RPMI7951 (cell line): ENCODE measurements at regions not wholly inside any gene's neighbourhood (a gene's known extent, or its start where the extent isn't known, plus 50 kb on each side); places are given as distances from the start of the nearest gene placed in this dataset.
A peak's percentile ranks its signal among the peaks of the same experiment; 100 is the strongest.

Experiments used
- DNase-seq: peaks from one replicate; pipeline ENCODE4 v3.0.0-alpha.2; 2012; ENCODE audit warnings: low read depth

GRCh38 chr1:114342376-114342775, 168.6 kb downstream of the TRIM33 start:
- peak; percentile 23 for DNase-seq

- peak; percentile 65 for DNase-seq
Observed at GRCh38 chr1:114341856-114342255, 169.1 kb downstream of the TRIM33 start.

- DNase-seq, result no peak
Observed at GRCh38 chr1:114341299-114341698, 169.7 kb downstream of the TRIM33 start.

- no peak for DNase-seq
Observed at GRCh38 chr1:114340892-114341291, 170.1 kb downstream of the TRIM33 start.

GRCh38 chr1:114339379-114339778, 171.6 kb downstream of the TRIM33 start:
- no peak for DNase-seq

GRCh38 chr1:114338191-114338890, 172.7 kb downstream of the TRIM33 start:
- no peak for DNase-seq

- DNase-seq, result no peak
Observed at GRCh38 chr1:114337417-114337816, 173.6 kb downstream of the TRIM33 start.

GRCh38 chr1:114336360-114336759, 174.6 kb downstream of the TRIM33 start:
- DNase-seq, result no peak

GRCh38 chr1:114335273-114335672, 175.7 kb downstream of the TRIM33 start:
- no peak for DNase-seq

- DNase-seq, result no peak
Observed at GRCh38 chr1:114334297-114334696, 176.7 kb downstream of the TRIM33 start.

GRCh38 chr1:114333690-114334089, 177.3 kb downstream of the TRIM33 start:
- no peak for DNase-seq

- DNase-seq, result no peak
Observed at GRCh38 chr1:114331936-114332335, 178.3 kb upstream of the SYT6 start.

- DNase-seq, result no peak
Observed at GRCh38 chr1:114330451-114330983, 176.8 kb upstream of the SYT6 start.

- no peak for DNase-seq
Observed at GRCh38 chr1:114328361-114328904, 174.8 kb upstream of the SYT6 start.

GRCh38 chr1:114324662-114324965, 170.9 kb upstream of the SYT6 start:
- DNase-seq, result no peak

- DNase-seq, result peak; percentile 22
Observed at GRCh38 chr1:114323959-114324661, 170.4 kb upstream of the SYT6 start.

- DNase-seq, result no peak
Observed at GRCh38 chr1:114322734-114323133, 169.1 kb upstream of the SYT6 start.

GRCh38 chr1:114322207-114322606, 168.5 kb upstream of the SYT6 start:
- DNase-seq, result no peak

- DNase-seq, result peak; percentile 77
Observed at GRCh38 chr1:114320586-114320985, 166.9 kb upstream of the SYT6 start.

- peak; percentile 42 for DNase-seq
Observed at GRCh38 chr1:114319418-114319817, 165.7 kb upstream of the SYT6 start.

- no peak for DNase-seq
Observed at GRCh38 chr1:114318961-114319360, 165.3 kb upstream of the SYT6 start.

GRCh38 chr1:114316204-114316603, 162.5 kb upstream of the SYT6 start:
- DNase-seq, result no peak

- no peak for DNase-seq
Observed at GRCh38 chr1:114315631-114316030, 162.0 kb upstream of the SYT6 start.
